ENCODE measurements at regions not wholly inside any gene's neighbourhood (a gene's known extent, or its start where the extent isn't known, plus 50 kb on each side); places are given as distances from the start of the nearest gene placed in this dataset.

GRCh38 chr12:91928501-91928900, 217.1 kb downstream of the BTG1 start:
- TF ChIP-seq CTCF (IDR thresholded peaks at IDR 0.05) = no peak
- H3K36me3 ChIP-seq = no peaks in the 10 kb centered on the region
- no peaks in the 10 kb centered on the region for H3K27me3 ChIP-seq
- H3K9me3 ChIP-seq = no peaks in the 10 kb centered on the region
- DNase-seq (ENCODE audit: low spot score) = no peak
- H3K27ac ChIP-seq = no peak overlapping the region
- H3K4me3 ChIP-seq = no peak overlapping the region
- H3K4me1 ChIP-seq = no peaks in the 10 kb centered on the region

- H3K27me3 ChIP-seq = no peaks in the 10 kb centered on the region
- H3K4me3 ChIP-seq = no peak overlapping the region
- DNase-seq (ENCODE audit: low spot score) = no peak
- peaks cover 0 to 4% of the 10 kb centered on the region in 2 donors for H3K4me1 ChIP-seq
- H3K9me3 ChIP-seq = no peaks in the 10 kb centered on the region
- H3K27ac ChIP-seq = no peak overlapping the region
- no peak for TF ChIP-seq CTCF (IDR thresholded peaks at IDR 0.05)
- no peaks in the 10 kb centered on the region for H3K36me3 ChIP-seq
These were observed 218.8 kb downstream of the BTG1 start for GRCh38 chr12:91926848-91927247.

GRCh38 chr12:91924827-91925226, 220.8 kb downstream of the BTG1 start:
- no peak overlapping the region for H3K4me3 ChIP-seq
- H3K36me3 ChIP-seq = no peaks in the 10 kb centered on the region
- no peak overlapping the region for H3K27ac ChIP-seq
- no peak for DNase-seq (ENCODE audit: low spot score)
- no peaks in the 10 kb centered on the region for H3K27me3 ChIP-seq
- H3K4me1 ChIP-seq = peaks cover 0 to 4% of the 10 kb centered on the region in 2 donors
- no peak for TF ChIP-seq CTCF (IDR thresholded peaks at IDR 0.05)
- no peaks in the 10 kb centered on the region for H3K9me3 ChIP-seq

- H3K9me3 ChIP-seq = no peaks in the 10 kb centered on the region
- peaks cover 0 to 4% of the 10 kb centered on the region in 2 donors for H3K4me1 ChIP-seq
- no peak for TF ChIP-seq CTCF (IDR thresholded peaks at IDR 0.05)
- no peaks in the 10 kb centered on the region for H3K36me3 ChIP-seq
- DNase-seq (ENCODE audit: low spot score) = no peak
- no peak overlapping the region for H3K27ac ChIP-seq
- no peaks in the 10 kb centered on the region for H3K27me3 ChIP-seq
- no peak overlapping the region for H3K4me3 ChIP-seq
These were observed 221.8 kb downstream of the BTG1 start for GRCh38 chr12:91923864-91924263.

- H3K4me1 ChIP-seq = peaks cover 0 to 4% of the 10 kb centered on the region in 2 donors
- DNase-seq (ENCODE audit: low spot score) = no peak
- no peak for TF ChIP-seq CTCF (IDR thresholded peaks at IDR 0.05)
- H3K9me3 ChIP-seq = no peaks in the 10 kb centered on the region
- H3K4me3 ChIP-seq = no peak overlapping the region
- no peak overlapping the region for H3K27ac ChIP-seq
- H3K27me3 ChIP-seq = no peaks in the 10 kb centered on the region
- H3K36me3 ChIP-seq = no peaks in the 10 kb centered on the region
These were observed 223.0 kb downstream of the BTG1 start for GRCh38 chr12:91922674-91923073.

- DNase-seq (ENCODE audit: low spot score) = no peak
- H3K4me1 ChIP-seq = peaks cover 0 to 4% of the 10 kb centered on the region in 2 donors
- TF ChIP-seq CTCF (IDR thresholded peaks at IDR 0.05) = no peak
These were observed 223.5 kb downstream of the BTG1 start for GRCh38 chr12:91922139-91922538.

More at GRCh38 chr12:91922139-91922538, 223.5 kb downstream of the BTG1 start:
- Histone ChIP-seq H3K9me3 (no peaks in the 10 kb centered on the region), H3K27ac (no peak overlapping the region), H3K36me3 (no peaks in the 10 kb centered on the region), H3K27me3 (no peaks in the 10 kb centered on the region), H3K4me3 (no peak overlapping the region)

Data from right atrium auricular region (tissue), 2 donors.